Activated naive CD4-positive, alpha-beta T cell treated with anti-CD3 and anti-CD28 coated beads for 36 hours (primary cell): ENCODE measurements at regions not wholly inside any gene's neighbourhood (a gene's known extent, or its start where the extent isn't known, plus 50 kb on each side); places are given as distances from the start of the nearest gene placed in this dataset.

Experiments
- CTCF ChIA-PET: fragments of 350-600 bp; sonication (Branson Sonifier 250); formaldehyde crosslinking; loops from one replicate; lab custom pipeline; 2021; ENCODE audit warnings: antibody characterized with exemption; lab: Charles Lee
- DNase-seq: peaks from one replicate; pipeline ENCODE4 v3.0.0-alpha.2; 2020
- H3K27ac Mint-ChIP-seq: one replicate; pipeline ENCODE4 v1.8.0; 2021; ENCODE audit warnings: mild to moderate bottlenecking, mixed read lengths
- H3K27me3 Mint-ChIP-seq: one replicate; pipeline ENCODE4 v1.8.0; 2021; ENCODE audit warnings: low read depth, mixed read lengths
- H3K36me3 Mint-ChIP-seq: one replicate; pipeline ENCODE4 v1.8.0; 2021; ENCODE audit warnings: low read depth, mixed read lengths
- H3K4me1 Mint-ChIP-seq: one replicate; pipeline ENCODE4 v1.8.0; 2021; ENCODE audit warnings: low read depth, mixed read lengths
- H3K4me3 Mint-ChIP-seq: one replicate; pipeline ENCODE4 v1.8.0; 2021; ENCODE audit warnings: mild to moderate bottlenecking, moderate library complexity, mixed read lengths
- H3K9me3 Mint-ChIP-seq: one replicate; pipeline ENCODE4 v1.8.0; 2021; ENCODE audit warnings: mixed read lengths
- intact Hi-C: fragments of 100-400 bp; cut with micrococcal nuclease; formaldehyde crosslinking; loops from one replicate; pipeline ENCODE4 v1.15.1; 2023

DNA sequence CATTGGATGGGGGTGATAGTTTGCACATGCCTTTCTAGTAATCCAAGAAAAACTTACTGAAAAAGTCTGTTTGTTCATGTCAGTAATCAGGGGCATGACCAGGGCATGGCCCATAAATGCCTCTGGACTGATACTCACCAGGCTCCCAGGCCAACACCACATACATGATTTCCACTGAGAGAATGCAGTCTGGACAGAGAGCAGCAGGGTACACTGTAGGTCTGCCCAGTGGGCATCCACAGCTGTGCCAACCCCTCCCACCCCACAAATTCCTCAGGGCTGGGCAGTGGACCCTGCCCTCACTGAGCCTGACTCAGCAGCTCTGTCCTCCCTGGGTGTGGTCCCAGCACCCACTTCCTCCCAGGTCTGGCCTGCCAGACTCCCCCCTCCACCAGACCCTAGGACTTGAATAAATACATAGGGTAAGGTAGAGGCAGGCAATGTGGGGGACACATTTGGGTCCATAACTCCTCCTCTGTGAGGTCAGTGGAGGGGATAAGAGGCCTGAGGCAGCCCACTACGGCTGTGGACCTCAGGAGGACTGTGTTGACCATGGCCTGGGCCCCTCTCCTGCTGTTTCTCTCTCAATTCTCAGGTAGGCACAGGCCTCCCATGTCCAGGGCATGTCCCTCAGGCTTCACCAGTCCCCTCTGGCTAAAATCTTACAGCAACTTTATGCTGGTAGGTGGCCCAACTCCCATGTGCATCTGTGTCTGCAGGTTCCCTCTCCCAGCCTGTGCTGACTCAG is 92.2 kb upstream of the TOP3B start:
- CTCF ChIA-PET, result interaction anchor here (1.5 kb wide), 1 partner anchor 13 kb away, joined by 3 read pairs; no protein-coding TSS in a partner anchor
- H3K4me1 Mint-ChIP-seq, result no peaks in the 10 kb centered on the region
- no peaks in the 10 kb centered on the region for H3K9me3 Mint-ChIP-seq
- no peaks in the 10 kb centered on the region for H3K36me3 Mint-ChIP-seq
- no peak overlapping the region for H3K4me3 Mint-ChIP-seq
- DNase-seq, result no peak
- intact Hi-C loops, result no loop called here
- no peak overlapping the region for H3K27ac Mint-ChIP-seq
- H3K27me3 Mint-ChIP-seq, result peaks cover 9% of the 10 kb centered on the region

DNA sequence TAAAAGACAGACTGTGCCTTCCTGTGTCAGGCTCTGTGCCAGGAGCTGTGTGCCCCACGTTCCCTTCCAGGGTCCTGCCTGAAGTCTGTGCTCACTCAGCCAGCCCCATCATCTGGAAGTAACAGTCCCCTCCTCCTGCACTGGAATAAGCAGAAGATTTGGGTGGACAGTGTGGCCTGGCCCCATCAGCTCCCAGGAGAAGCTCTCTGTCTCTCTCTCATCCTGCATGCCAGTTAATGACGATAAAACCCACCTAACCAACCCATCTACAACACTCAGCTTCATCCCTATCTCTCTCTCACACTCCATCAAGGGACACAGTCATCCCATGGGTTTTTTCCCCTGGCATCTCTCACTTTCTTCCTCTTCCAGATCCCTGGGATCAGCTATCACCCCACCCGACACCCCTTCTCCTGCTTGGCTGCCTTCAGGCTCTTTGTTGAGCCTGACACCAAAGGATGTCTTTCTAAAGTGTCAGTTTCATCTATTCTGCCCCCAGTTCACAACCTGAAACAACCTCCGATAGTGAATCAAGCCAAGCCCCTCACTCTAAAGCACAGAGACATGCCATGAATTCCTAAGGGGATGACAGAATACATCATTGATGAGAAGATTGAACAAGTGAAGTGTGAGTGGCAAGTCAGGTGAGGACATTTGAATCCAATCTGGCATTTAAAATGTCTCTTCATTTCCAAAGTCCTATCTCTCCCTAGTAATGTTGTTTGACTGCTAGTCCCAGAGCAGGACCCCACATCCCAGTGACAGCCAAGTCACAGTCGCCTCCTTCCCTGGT is 91.4 kb upstream of the TOP3B start:
- no peaks in the 10 kb centered on the region for H3K36me3 Mint-ChIP-seq

DNA sequence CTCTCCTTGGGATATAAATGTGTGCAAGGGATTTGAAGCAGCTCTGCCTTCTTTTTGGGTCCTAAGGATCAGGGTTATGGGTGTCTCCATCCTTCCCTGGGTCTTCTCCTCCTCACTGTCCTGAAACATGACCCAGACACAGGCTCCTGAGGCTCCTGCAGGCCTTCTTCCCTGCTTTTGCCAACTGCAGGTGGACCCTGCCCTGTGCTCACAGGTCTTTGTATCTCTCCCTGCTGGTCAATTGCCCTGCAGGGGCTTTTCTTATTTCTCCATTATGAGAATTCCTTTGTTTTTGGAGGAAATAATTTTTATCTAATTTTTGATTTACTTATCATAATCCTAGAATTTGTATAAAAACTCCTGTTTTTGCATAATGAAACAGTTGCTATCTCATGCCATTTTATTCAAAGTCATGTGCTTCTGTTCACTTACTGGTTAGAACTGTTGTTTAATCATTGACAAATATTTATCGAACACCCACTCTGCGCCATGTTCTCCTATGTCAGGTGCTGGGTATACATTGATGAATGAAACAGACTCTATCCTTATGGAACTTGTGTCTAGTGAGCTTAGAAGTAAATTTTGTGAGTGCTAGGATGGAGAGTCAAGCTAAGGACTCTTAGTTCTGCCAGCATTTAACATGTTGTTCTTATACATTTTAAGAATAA is 89.7 kb upstream of the TOP3B start:
- Mint-ChIP-seq H3K9me3 (no peaks in the 10 kb centered on the region), H3K27me3 (peaks cover 9% of the 10 kb centered on the region), H3K36me3 (no peaks in the 10 kb centered on the region), H3K4me3 (no peak overlapping the region), H3K27ac (no peak overlapping the region), H3K4me1 (no peaks in the 10 kb centered on the region)
- DNase-seq, result no peak
- CTCF ChIA-PET, result interaction anchor here (1.9 kb wide), 1 partner anchor 11 kb away, joined by 6 read pairs; no protein-coding TSS in a partner anchor
- intact Hi-C loops, result no loop called here

More for the DNA sequence above, 91.4 kb upstream of the TOP3B start:
- H3K9me3 Mint-ChIP-seq, result no peaks in the 10 kb centered on the region
- H3K4me3 Mint-ChIP-seq, result no peak overlapping the region
- H3K27me3 Mint-ChIP-seq, result peaks cover 9% of the 10 kb centered on the region
- intact Hi-C loops, result no loop called here
- no peaks in the 10 kb centered on the region for H3K4me1 Mint-ChIP-seq
- CTCF ChIA-PET, result interaction anchor here (1.5 kb wide), 1 partner anchor 12 kb away, joined by 3 read pairs; no protein-coding TSS in a partner anchor
- DNase-seq, result no peak
- no peak overlapping the region for H3K27ac Mint-ChIP-seq

DNA sequence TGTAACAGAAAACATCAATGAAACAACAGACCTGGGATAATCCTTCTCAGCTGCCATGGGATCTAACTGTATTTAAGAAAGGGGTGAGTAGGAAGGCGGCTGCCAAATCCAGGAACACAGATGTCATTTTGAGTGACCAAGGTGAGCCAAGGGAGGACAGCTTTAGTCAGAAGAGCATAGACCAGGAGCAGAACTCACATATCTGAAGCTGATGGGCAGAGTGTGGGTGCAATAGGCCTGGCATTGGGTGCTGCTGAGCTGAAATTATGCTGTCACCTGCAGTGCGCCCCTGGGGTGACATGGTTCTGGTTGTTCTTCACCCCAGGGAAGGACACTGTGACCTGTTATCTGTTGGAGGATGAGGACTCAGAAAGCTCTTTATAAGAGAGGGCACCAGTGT is 88.9 kb upstream of the TOP3B start:
- Mint-ChIP-seq H3K4me1 (no peaks in the 10 kb centered on the region), H3K27ac (no peak overlapping the region), H3K27me3 (peaks cover 9% of the 10 kb centered on the region), H3K4me3 (no peak overlapping the region), H3K9me3 (no peaks in the 10 kb centered on the region), H3K36me3 (no peaks in the 10 kb centered on the region)
- DNase-seq, result no peak
- intact Hi-C loops, result no loop called here
- CTCF ChIA-PET, result interaction anchor here (1.9 kb wide), 1 partner anchor 10 kb away, joined by 6 read pairs; no protein-coding TSS in a partner anchor

DNA sequence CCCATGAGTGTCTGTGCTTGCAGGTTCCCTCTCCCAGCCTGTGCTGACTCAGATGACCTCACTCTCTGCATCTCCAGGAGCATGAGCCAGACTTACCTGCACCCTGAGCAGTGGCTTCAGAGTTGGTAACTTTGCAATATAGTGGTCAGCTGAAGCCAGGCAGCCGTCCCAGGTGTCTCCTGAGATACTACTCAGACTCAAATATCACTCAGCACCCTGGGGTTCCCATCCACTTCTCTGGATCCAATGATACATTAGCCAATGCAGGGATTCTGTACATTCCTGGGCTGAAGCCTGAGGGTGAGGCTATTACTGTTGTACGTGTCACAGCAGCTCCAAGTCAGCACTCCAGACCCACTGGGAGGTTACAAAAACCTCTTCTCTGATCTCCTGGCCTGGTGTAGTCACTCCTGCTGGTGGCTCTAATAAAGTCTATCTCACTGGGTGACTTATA is 87.8 kb upstream of the TOP3B start:
- Mint-ChIP-seq H3K4me1 (no peaks in the 10 kb centered on the region), H3K27me3 (peaks cover 7% of the 10 kb centered on the region), H3K4me3 (no peak overlapping the region), H3K27ac (no peak overlapping the region), H3K36me3 (no peaks in the 10 kb centered on the region), H3K9me3 (no peaks in the 10 kb centered on the region)
- intact Hi-C loops, result no loop called here
- no peak for DNase-seq
- CTCF ChIA-PET, result interaction anchor here (0.7 to 1.1 kb wide), 3 partner anchors 9 to 65 kb away, joined by 4 read pairs; no protein-coding TSS in a partner anchor

- CTCF ChIA-PET, result interaction anchor here (0.7 to 1.1 kb wide), 3 partner anchors 9 to 66 kb away, joined by 4 read pairs; no protein-coding TSS in a partner anchor
- intact Hi-C loops, result no loop called here
These were observed 87.1 kb upstream of the TOP3B start for GRCh38 chr22:22069450-22070370.

GRCh38 chr22:22068657-22069056 is 86.1 kb upstream of the TOP3B start:
- no peaks in the 10 kb centered on the region for H3K9me3 Mint-ChIP-seq

More at GRCh38 chr22:22069450-22070370, 87.1 kb upstream of the TOP3B start:
- no peaks in the 10 kb centered on the region for H3K4me1 Mint-ChIP-seq
- no peaks in the 10 kb centered on the region for H3K9me3 Mint-ChIP-seq
- H3K4me3 Mint-ChIP-seq, result no peak overlapping the region
- no peak for DNase-seq
- peaks cover 7% of the 10 kb centered on the region for H3K27me3 Mint-ChIP-seq
- H3K27ac Mint-ChIP-seq, result no peak overlapping the region
- H3K36me3 Mint-ChIP-seq, result no peaks in the 10 kb centered on the region

DNA sequence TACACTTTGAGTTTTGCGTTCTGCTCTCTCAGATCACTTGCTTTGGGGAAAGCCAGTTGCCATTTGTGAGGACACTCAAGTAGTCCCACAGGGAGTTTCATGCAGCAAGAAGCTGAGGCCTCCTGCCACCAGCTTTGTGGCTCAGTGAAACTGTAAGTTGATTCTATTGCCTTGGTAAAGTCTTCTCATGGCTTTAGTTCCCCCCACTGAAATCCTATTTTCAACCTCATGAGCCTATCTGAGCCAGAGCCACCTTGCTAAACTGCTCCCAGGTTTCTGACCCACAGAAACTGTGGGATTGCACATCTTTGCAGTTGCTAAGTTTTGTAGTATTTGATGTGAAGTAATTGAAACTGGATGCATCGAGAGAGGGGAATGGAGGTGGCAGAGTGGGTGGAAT is 85.4 kb upstream of the TOP3B start:
- CTCF ChIA-PET, result no interaction called here
- H3K9me3 Mint-ChIP-seq, result no peaks in the 10 kb centered on the region
- peaks cover 4% of the 10 kb centered on the region for H3K27me3 Mint-ChIP-seq
- no peaks in the 10 kb centered on the region for H3K4me1 Mint-ChIP-seq
- no peak overlapping the region for H3K4me3 Mint-ChIP-seq
- DNase-seq, result no peak
- H3K36me3 Mint-ChIP-seq, result no peaks in the 10 kb centered on the region
- intact Hi-C loops, result no loop called here
- H3K27ac Mint-ChIP-seq, result no peak overlapping the region

More at GRCh38 chr22:22068657-22069056, 86.1 kb upstream of the TOP3B start:
- no peaks in the 10 kb centered on the region for H3K36me3 Mint-ChIP-seq
- intact Hi-C loops, result no loop called here
- H3K4me3 Mint-ChIP-seq, result no peak overlapping the region
- no peak overlapping the region for H3K27ac Mint-ChIP-seq
- H3K27me3 Mint-ChIP-seq, result peaks cover 4% of the 10 kb centered on the region
- no peaks in the 10 kb centered on the region for H3K4me1 Mint-ChIP-seq
- DNase-seq, result no peak
- CTCF ChIA-PET, result no interaction called here

GRCh38 chr22:22067192-22067591 is 84.6 kb upstream of the TOP3B start:
- no peaks in the 10 kb centered on the region for H3K36me3 Mint-ChIP-seq
- H3K4me3 Mint-ChIP-seq, result no peak overlapping the region
- intact Hi-C loops, result no loop called here
- DNase-seq, result no peak
- H3K4me1 Mint-ChIP-seq, result no peaks in the 10 kb centered on the region
- CTCF ChIA-PET, result no interaction called here
- H3K27ac Mint-ChIP-seq, result no peak overlapping the region
- no peaks in the 10 kb centered on the region for H3K9me3 Mint-ChIP-seq
- H3K27me3 Mint-ChIP-seq, result peaks cover 4% of the 10 kb centered on the region

DNA sequence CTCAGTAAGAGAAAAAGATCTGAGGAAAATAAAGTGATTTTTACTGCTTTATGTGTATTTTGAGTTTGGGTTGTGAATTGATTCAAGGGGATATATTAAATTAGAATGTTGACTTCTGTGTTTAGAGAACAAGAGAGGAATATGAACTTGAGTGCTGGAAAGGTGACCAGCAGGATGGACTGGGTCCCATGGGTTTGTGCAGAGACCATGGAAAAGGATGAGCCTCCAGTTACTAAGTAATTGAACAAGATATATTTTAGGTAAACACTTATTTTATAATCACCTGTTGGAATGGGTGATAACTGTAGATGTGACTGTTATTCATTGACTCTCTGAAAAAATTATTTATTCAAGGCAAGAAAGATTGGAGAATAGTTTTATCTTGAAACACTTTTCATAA is 82.0 kb upstream of the TOP3B start:
- Mint-ChIP-seq H3K4me1 (no peaks in the 10 kb centered on the region), H3K9me3 (no peaks in the 10 kb centered on the region), H3K27ac (no peak overlapping the region), H3K4me3 (no peak overlapping the region), H3K36me3 (no peaks in the 10 kb centered on the region), H3K27me3 (peaks cover 7% of the 10 kb centered on the region)
- DNase-seq, result no peak
- intact Hi-C loops, result loop anchor here (5.0 kb wide), 1 partner anchor 143 kb away; no protein-coding TSS in a partner anchor
- CTCF ChIA-PET, result no interaction called here

DNA sequence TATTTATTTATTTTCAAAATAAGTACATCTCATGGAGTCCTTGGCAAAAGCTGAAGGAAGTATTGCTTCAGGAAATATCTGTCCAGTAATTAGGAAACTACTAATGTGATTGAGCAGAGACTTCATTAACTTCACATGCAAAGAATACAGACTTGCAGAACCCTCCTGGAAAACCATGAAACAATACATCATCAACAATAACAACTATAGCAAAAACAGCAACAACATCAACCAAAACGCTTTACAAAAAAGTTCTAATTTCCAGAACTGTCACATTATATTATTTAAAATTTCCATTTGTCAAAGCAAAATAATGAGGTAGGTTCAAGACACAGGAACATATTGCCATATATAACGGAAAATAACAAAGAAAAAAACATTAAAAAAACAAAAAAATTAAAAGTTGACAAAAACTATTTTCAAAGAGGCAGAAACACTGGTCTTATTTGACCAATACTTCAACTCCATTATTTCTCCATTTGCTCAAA is 79.8 kb upstream of the TOP3B start:
- Mint-ChIP-seq H3K9me3 (no peaks in the 10 kb centered on the region), H3K4me1 (no peaks in the 10 kb centered on the region), H3K4me3 (no peak overlapping the region), H3K27ac (no peak overlapping the region), H3K36me3 (no peaks in the 10 kb centered on the region), H3K27me3 (peaks cover 20% of the 10 kb centered on the region)
- CTCF ChIA-PET, result interaction anchor here (1.2 to 2.5 kb wide), 4 partner anchors 12 to 134 kb away, joined by 3 to 10 read pairs (median 6); no protein-coding TSS in a partner anchor
- DNase-seq, result no peak
- intact Hi-C loops, result loop anchor here (5.0 kb wide), 1 partner anchor 145 kb away; no protein-coding TSS in a partner anchor
